ENCODE measurements at regions not wholly inside any gene's neighbourhood (a gene's known extent, or its start where the extent isn't known, plus 50 kb on each side); places are given as distances from the start of the nearest gene placed in this dataset.

- no peaks in the 10 kb centered on the region for H3K36me3 ChIP-seq (ENCODE audit: control insufficient read depth in 2 of 2, extremely low read depth in 1 of 2, insufficient read depth in 2 of 2, low read length in 2 of 2)
- H2AFZ ChIP-seq (ENCODE audit: low read depth, low read length): no peak overlapping the region
- dilution Hi-C loops (cut with MboI; ENCODE audit: extremely low pct_ligation_motif_present, low sequenced_read_pairs): no loop called here
- no TSS peak for BruUV-seq (replicated peaks)
- no peak overlapping the region for H3K9ac ChIP-seq (replicated peaks; ENCODE audit: extremely low read depth, insufficient read depth, low read length)
- no peaks in the 10 kb centered on the region for H3K79me2 ChIP-seq (ENCODE audit: control insufficient read depth, insufficient read depth, low read length)
- no peak overlapping the region for H3K4me2 ChIP-seq (ENCODE audit: insufficient read depth, low read length)
- no peak for DNase-seq (ENCODE audit: low read depth, low spot score)
- TF ChIP-seq MYC (IDR thresholded peaks at IDR 0.05; ENCODE audit: low read depth, low read length) (no peak), POLR2AphosphoS5 (IDR thresholded peaks at IDR 0.05; ENCODE audit: insufficient read depth, low read depth, low read length) (no peak), FOS (IDR thresholded peaks at IDR 0.05; ENCODE audit: borderline replicate concordance, insufficient read depth, low read length) (no peak), EZH2 (IDR thresholded peaks at IDR 0.05; ENCODE audit: borderline replicate concordance, low read depth, low read length, severe bottlenecking) (no peak), CTCF (IDR thresholded peaks at IDR 0.05; ENCODE audit: extremely low read depth in 1 of 2, insufficient read depth in 1 of 2, low read depth in 1 of 2, low read length in 2 of 2) (no peak), JUN (IDR thresholded peaks at IDR 0.05; ENCODE audit: borderline replicate concordance, insufficient read depth, insufficient read length, low read depth) (no peak), POLR2A (IDR thresholded peaks at IDR 0.05; ENCODE audit: low read depth, low read length) (no peak), GATA2 (IDR thresholded peaks at IDR 0.05; ENCODE audit: insufficient read depth, insufficient read length, low read depth, low read length) (no peak)
- H3K4me3 ChIP-seq (replicated peaks in 1 of 3; ENCODE audit: insufficient read depth in 1 of 3, low read depth in 1 of 3, low read length in 3 of 3): no peak overlapping the region
- H3K27me3 ChIP-seq (ENCODE audit: control insufficient read depth in 2 of 2, insufficient read depth in 2 of 2, low read length in 2 of 2): no peaks in the 10 kb centered on the region
- no peaks in the 10 kb centered on the region for H3K4me1 ChIP-seq (ENCODE audit: control insufficient read depth, extremely low read depth, insufficient read depth, low read length)
- H3K27ac ChIP-seq (ENCODE audit: insufficient read depth, low read depth, low read length): no peak overlapping the region
- no peak for FAIRE-seq
- no peaks in the 10 kb centered on the region for H3K9me3 ChIP-seq (replicated peaks; ENCODE audit: control insufficient read depth, insufficient read depth, low read length)
- intact Hi-C loops (cut with micrococcal nuclease): no loop called here
- no peaks in the 10 kb centered on the region for H3K9me1 ChIP-seq (replicated peaks; ENCODE audit: control insufficient read depth, extremely low read depth, insufficient read depth, low read length)
- H4K20me1 ChIP-seq (replicated peaks; ENCODE audit: control insufficient read depth, extremely low read depth, insufficient read depth, low read length): no peaks in the 10 kb centered on the region
- ChIA-PET CTCF (no interaction called here), POLR2A (no interaction called here)
Measured at GRCh38 chr1:194990483-194990882, 1617.8 kb downstream of the KCNT2 start.
